HG03139 (cell line): ENCODE measurements at regions not wholly inside any gene's neighbourhood (a gene's known extent, or its start where the extent isn't known, plus 50 kb on each side); places are given as distances from the start of the nearest gene placed in this dataset.
"Not testable (repeated sequence)": the region's sequence is repeated elsewhere in the genome, so short reads cannot be mapped to it uniquely, and the experiment has no call there.

Source experiments
- ATAC-seq: cut with Tn5 transposase; IDR thresholded peaks from one replicate; pipeline ENCODE4 v1.9.1; 2021; ENCODE audit not compliant: unreplicated experiment

DNA sequence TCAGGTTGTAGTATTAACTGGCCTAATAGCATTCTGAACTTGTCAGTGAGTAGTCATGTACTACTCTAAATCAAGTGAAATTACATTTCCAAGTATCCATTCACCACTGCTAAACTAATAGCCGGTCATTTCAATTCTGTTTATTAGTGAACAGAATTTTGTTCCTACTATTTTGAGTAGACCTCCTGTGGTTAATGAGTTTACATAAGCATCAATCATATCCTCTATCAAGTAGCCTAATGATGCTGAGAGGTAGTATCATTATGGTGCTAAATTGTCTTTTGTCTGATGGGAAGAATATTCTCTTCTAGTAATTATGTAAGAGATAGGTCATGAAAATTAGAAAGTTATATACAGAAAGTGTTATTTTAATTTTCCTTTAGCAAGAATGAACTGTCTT is 602.8 kb downstream of the KCNT2 start:
- no peak for ATAC-seq

DNA sequence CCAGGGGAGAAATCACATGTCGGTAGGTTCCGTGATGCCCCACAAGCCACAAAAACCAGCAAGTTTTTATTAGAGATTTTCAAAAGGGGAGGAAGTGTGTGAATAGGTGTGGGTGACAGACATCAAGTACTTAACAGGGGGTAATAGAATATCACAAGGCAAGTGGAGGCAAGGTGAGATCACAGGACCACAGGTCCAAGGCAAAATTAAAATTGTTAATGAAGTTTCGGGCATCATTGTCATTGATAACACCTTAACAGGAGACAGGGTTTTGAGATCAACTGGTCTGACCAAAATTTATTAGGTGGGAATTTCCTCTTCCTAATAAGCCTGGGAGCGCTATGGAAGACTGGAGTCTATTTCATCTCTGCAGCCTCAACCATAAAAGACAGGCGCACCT is 603.9 kb downstream of the KCNT2 start:
- ATAC-seq = not testable (repeated sequence)

DNA sequence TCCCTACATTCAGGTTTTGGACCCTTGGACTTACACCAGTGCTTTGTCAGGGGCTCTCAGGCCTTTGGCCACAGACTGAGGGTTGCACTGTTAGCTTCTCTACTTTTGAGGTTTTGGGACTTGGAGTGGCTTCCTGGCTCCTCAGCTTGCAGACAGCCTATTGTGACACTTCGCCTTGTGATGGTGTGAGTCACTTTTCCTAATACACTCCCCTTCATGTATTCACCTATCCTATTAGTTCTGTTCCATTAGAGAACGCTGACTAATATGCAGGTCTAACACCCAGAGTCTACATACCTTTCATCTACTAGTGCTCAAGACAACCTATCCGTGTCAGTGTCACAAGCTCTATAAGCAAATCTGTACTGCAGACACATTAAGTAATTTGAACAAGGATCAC is 605.3 kb downstream of the KCNT2 start:
- no peak for ATAC-seq

DNA sequence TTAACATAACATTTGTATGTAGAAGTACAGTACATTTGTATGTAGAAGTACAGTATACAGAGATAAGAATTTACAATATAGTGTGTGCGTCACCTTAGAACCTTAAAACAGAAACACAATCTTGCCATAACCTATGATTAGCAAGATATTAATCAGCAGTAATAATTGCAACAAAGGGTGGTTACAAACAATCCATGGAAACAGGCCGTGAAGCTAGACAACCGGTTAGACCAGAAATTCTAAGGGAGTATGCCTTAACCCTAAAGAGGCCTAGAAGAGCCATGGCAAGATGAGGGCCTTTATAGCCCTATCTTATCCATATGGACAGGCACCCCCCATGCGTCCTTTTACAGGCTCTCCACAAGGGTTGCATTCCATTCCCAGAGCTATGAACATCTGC is 605.9 kb downstream of the KCNT2 start:
- not testable (repeated sequence) for ATAC-seq

DNA sequence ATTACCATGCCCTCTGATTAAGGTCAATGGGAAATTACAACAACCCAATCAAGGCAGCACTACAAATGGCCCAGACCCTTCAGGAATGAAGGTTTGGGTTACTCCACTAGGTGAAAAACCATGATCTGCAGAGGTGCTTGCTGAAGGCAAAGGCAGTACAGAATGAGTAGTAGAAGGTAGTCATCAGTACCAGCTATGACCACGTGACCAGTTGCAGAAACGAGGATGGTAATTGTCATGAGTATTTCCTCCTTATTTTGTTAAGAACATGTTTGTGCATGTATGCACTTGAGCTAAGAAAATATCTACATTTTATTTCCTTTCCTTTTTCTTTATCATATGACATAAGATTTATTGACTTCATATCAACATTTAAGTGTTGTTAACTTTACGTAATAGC is 607.1 kb downstream of the KCNT2 start:
- no peak for ATAC-seq

DNA sequence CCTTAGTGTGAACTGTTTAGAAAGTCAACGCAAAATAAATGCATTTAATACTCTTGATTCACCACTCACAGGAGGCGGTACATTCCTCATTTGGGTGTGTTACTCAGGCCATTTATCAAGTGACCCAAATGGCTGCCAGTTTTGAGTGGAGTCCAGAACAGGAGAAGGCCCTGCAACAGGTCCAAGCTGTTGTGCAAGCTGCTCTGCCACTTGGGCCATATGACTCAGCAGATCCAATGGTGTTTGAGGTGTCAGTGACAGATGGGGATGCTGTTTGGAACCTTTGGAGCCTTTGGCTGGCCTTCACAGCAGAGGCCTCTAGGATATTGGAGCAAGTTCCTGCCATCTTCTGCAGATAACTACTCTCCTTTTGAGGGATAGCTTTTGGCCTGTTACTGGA is 609.2 kb downstream of the KCNT2 start:
- no peak for ATAC-seq

DNA sequence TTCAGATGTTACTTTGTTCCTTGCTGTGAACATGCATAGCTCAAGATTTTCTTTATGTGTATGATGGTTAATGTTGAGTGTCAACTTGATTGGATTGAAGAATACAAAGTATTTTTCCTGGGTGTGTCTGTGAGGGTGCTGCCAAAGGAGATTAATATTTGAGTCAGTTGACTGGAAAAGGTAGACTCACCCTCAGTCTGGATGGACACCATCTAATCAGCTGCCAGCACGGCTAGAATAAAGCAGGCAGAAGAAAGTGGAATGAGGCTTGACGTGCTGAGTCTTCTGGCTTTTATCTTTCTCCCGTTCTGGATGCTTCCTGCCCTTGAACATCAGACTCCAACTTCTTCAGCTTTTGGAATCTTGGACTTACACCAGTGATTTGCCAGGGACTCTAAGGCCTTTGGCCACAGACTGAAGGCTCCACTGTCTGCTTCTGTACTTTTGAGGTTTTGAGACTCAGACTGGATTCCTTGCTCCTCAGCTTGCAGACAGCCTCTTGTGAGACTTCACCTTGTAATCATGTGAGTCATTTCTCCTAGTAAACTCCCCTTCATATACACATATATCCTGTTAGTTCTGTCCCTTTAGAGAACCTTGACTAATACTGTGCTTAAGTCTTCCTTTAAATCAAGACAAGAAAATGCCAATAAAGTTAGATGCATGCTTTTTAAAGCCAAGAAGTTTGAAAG is 626.6 kb downstream of the KCNT2 start:
- ATAC-seq = no peak

DNA sequence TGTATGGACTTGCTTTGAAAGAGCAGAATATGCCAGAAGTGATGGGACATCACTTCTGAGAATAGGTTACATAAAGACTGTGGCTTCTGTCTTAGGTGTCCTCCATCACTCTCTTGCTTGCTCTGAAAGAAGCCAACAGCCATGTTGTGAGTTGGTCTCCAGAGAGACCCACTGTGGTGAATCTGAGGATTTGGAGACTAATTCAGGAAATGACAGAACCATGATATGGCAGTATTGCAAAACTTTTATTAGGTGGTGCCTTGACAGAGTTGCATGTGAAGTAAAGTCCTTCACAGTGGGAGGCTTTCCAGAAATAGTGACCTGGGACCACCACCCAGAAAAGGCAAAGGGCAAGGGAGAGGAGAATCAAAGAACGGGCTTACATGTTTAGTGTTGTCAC is 628.6 kb downstream of the KCNT2 start:
- ATAC-seq = no peak

DNA sequence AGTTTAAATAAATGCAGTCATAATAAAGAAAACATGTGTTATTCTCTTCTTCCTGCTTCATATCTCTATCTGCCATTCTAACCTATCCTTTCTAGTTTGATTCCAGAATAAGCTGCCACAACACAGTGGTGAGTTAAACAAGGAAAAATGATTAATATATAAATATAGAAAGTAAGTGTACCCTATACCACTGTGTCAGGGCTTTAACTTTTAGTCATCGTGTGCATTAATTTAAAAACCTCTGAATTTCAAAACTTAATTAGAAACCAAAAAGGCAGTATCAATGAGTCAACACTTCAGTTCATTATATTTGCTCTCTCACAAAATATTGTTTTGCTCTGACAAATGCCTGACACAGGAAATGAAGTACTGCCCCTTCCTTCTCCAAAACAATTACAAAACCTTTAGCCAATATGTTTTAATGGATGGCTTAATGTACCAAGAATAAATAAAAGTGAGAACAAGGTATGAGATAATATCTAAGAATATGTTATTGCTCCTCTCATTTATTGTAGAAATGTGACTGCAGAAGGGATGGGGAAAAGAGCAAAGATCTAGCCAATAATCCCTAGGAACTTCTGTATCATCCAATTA is 634.8 kb downstream of the KCNT2 start:
- ATAC-seq = no peak

DNA sequence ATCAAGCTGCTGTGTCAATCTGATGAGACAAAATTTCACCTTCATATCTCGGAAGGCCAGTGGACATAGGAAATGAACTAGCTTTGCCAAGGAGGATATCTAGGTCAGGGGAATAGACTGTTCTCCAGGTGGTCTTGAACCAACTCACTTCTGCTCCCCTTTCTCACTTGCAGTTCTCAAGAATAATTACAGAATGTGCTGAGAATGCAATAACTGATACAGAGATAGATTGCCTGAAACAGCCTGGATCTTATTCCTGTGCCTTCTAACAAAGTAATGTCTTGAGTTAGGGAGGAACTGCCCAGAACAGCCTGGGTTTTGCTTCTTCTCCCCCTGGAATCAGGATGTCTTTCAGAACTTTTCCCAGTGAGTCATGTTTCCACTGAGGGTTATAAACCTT is 636.7 kb downstream of the KCNT2 start:
- no peak for ATAC-seq

DNA sequence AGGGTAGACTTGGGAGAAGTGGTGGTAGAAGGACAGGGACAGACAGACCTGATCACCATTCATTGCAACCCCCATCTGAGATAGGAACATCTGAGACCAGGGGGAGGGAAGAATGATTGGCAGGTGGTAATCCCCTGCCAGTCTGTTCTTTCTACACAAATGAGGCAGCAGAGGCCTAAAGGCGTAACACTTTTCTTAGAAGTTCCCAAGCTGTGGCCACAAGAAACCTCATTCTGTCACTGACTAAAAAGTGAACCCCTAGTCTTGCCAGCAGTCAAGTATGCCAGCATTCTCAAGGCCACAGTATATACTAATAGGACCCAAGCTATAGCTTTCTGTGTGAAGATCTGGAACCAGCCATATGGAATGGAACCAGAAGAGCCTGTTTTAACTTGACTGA is 638.0 kb downstream of the KCNT2 start:
- ATAC-seq = no peak

DNA sequence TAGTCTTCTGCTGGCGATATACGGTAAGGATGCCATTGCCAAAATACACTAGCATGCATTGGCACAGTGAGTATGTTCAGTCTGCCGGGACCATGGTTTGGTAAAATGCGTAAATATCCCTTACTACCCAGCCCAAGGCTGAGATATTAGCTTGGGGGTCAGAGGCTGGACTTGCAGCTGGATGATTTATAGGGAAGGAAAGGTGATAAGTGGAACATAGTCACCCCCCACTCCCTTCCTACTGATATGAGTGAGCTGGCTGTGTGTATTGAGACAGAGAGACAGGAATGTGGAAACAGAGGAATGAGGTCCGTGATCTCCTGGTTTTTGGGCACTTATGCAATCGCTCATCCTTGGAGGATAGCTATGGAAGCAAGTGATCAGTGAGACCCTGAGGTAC is 642.8 kb downstream of the KCNT2 start:
- no peak for ATAC-seq

DNA sequence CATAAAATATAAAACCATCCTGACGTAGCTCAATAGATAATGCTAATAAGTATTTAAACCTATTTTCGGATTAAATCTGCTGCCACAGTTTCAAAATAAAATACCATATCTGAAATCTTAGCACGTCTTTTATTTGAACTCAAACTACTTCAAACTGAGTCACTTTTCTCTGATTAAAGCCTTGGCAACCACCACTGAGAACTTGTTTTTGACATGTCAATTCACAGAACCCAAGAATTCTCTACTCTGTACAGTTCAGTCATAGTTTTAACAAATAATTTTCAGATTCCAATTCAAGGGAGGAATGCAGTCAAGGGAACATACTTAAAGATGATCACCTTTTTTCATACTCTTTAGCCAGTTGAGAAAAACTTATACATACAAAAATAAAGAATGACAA is 643.2 kb downstream of the KCNT2 start:
- ATAC-seq = no peak

DNA sequence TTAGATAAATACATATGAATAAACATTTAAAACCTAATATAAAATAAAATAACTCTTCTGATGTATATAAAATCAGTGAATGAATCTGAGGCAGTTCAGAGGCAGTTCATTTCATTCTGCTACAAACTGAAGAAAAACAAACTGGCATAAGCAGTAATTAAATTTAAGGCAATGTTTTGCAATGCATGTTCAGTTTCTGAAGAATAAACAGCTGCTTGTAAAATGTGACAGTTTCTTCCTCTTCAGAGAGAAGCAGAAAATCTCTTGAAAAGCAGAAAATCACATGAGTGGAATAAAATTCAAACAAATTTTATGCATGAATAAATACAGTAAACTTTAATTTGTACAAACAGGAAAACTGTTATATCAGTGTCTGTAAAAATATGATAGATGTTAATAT is 643.7 kb downstream of the KCNT2 start:
- no peak for ATAC-seq

DNA sequence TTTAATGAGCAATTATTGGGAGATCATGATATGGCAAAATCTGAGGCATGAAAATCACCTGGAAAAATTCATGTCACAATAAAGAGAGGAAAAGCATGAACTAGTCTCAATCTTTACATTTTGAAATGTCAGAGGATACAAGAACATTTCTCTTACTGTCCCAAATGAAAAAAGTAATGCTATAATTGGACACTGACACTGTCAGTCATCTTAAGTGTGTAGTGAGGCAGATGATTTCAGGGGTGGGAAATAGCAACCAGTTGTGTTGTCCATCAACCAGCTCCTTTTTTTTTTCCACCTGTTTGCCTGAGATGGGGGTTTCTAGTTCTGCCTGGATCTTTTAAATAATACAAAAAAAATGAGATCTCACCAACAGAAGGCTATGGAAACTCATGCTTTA is 646.2 kb downstream of the KCNT2 start:
- no peak for ATAC-seq

DNA sequence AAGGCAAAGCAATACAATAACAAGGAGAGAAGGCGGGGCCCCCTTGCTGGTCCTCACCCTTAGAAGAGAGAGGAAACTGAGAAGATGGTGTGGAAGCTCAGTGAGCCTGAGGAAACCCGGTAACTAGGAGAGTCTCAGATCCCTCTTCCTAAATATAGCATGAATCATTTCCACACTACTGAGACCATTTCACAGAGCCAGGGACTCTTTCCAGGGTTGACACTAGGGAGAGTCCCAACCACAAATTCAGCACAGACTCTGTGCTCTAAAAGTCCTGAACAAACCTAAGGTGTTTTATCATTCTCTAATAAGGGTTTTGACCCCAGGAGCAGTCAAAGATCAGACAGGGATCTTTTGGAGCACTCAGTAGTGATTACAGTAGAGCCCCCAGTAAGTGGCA is 647.7 kb downstream of the KCNT2 start:
- no peak for ATAC-seq

DNA sequence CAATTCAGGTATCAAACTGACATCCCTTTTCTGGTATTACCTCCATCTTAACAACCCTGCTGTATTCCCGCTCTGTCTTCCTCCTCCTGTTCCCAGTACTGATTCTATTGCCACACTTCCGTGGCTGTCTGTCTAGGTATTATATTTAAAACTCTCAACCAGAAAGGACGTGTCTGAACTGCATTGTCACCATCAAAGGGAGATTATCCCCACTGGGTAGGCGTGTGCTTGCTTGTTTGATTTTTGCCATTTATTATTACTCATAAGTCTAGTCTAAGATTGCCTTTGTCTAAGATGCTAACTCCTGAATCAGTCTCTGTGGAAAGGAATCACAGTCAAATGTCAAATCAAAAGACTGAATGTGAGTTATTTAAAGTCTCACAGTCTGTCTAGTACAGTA is 650.1 kb downstream of the KCNT2 start:
- no peak for ATAC-seq

DNA sequence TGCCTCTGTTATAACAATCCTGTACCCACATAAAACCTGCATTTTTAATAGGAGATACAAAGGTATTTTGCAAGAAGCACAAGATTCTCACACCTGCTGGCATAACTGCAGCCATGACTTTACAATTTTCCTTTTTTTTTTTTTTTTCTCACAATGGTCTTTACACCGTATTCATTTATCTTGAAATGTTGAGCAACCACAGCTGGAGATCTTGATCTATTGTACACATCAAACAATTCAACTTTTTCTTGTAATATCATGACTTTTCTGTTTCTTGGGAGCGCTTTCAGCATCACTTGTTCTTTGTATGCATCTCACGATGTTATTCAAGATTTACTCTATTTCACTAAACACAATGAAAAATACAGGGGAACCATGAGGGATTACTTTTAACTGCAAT is 651.4 kb downstream of the KCNT2 start:
- ATAC-seq = no peak

DNA sequence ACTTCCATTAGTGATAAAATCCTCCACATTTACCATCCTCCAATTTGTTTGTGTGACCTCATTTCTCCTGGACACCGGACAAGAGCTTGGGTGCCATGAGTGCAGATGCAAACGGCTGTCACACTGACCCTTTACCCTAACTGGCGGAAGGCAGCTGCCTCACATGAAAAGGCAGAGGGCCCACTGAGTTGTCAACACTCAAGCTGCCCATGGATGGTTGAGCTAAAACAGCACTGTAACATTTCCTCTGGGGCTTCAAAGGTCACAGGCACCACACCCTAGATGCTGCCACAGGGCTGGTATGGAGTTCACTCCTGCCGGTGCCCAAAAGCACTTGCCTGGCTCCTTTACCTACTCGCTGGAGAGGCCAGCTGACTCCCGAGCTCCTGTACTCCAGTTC is 653.4 kb downstream of the KCNT2 start:
- ATAC-seq = no peak

DNA sequence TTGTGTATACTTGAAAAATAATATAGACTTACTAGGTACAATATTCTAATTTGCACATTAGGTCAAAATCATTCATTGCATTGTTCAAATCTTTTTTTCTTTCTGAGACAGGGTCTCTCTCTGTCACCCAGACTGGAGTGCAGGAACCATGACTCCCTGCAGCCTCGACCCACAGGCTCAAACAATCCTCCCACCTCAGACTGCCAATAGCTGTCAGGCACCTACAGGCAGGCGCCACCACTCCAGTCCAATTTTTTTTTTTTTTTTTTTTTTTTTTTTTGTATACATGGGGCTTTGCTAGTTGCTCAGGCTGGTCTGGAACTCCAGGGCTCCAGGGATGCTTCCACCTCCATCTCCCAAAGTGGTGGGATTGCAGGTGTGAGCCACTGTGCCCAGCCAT is 656.9 kb downstream of the KCNT2 start:
- no peak for ATAC-seq

DNA sequence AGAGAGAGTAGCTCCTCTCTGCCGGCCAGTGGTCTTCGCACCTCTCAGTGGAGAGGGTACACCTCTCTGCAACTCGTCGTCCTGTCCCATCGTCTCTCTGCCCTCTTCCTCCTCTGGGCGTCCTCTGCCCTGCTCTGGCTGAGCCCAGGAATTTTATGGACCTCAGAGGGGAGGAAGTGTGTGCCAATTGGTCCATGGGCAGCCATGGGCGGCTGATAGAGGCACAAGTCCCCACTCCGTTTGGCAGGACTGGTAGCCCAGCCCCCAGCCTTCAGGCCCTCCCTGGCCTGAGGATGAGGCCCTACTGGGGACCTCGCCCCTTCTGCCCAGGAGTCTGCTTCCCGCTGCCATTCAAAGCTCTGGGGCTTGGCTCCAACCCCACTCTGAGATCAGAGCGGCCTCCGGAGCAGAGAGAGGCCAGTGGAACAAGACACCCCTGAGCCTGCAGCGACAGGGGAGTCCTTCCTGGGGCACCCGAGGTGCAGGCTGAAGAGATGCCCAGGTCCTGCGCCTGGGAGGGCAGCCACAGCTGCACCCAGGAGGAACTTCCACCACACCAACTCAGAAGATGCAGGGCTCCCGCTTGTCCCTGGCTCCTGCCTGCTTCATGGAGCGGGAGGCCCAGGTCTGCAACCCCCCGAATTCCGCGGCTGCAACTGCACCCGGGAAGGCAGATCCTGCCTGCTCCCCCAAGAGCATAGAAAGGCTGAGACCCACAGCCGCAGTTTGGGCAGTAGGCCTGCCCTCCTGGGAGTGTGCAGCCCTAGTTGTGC is 659.9 kb downstream of the KCNT2 start:
- no peak for ATAC-seq

DNA sequence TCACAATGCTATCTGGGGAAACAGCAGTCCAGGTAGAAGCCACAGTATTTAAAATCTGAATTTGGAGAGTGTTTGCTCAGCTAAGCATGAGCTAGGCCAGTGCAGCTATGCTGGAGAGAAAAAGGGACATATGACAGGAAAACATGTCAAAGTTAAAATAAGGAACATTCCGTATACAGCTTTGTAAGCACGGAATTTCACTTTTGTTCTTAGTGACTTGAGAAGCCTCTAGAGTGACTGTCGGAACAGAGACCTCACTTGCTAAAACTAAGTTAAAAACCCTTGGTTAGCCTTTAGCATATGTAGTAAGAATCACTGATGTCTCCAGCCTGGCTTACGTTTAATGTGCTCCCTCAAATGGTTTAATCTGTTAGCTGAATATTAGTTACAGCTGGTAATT is 661.7 kb downstream of the KCNT2 start:
- no peak for ATAC-seq
